H1 (cell line): ENCODE measurements at regions not wholly inside any gene's neighbourhood (a gene's known extent, or its start where the extent isn't known, plus 50 kb on each side); places are given as distances from the start of the nearest gene placed in this dataset.

Source experiments
- CTCF ChIA-PET: fragments of 300-600 bp; sonication (Branson Sonifier 250); formaldehyde crosslinking; loops from one replicate; lab custom pipeline; 2021; ENCODE audit not compliant: partially characterized antibody; lab: Charles Lee
- POLR2A ChIA-PET: fragments of 300-600 bp; sonication (Branson Sonifier 250); formaldehyde crosslinking; loops from one replicate; lab custom pipeline; 2021; ENCODE audit warnings: inconsistent platforms; ENCODE audit not compliant: partially characterized antibody; lab: Charles Lee
- DNase-seq, 2 experiments: peaks; one replicate each; pipeline versions ENCODE4 v3.0.0 to v3.0.0-alpha.2; 2010 to 2022; ENCODE audit warnings: low spot score in 2 of 2, low read depth in 1 of 2, mixed read lengths in 1 of 2
- FAIRE-seq: peaks from 2 replicates; lab custom pipeline; 2011; peaks lifted over from hg19 to GRCh38; lab: Jason Lieb, UNC
- H2AFZ ChIP-seq: 2 replicates; pipeline ENCODE4 v1.8.1; 2012; ENCODE audit warnings: low read length, inconsistent platforms
- H2AK5ac ChIP-seq: 2 replicates; pipeline ENCODE4 v1.6.1; 2013; ENCODE audit warnings: low read depth, low read length
- H2BK120ac ChIP-seq: replicated peaks from 2 replicates; pipeline ENCODE3; 2013; ENCODE audit warnings: low read depth, low read length, inconsistent platforms
- H2BK12ac ChIP-seq: 2 replicates; pipeline ENCODE4 v1.6.1; 2013; ENCODE audit warnings: low read depth, low read length
- H2BK15ac ChIP-seq: 2 replicates; pipeline ENCODE4 v1.6.1; 2013; ENCODE audit warnings: low read length
- H2BK20ac ChIP-seq: 2 replicates; pipeline ENCODE4 v1.6.1; 2013; ENCODE audit warnings: low read length
- H2BK5ac ChIP-seq: 2 replicates; pipeline ENCODE4 v1.6.1; 2013; ENCODE audit warnings: low read depth, low read length
- H3K14ac ChIP-seq: 2 replicates; pipeline ENCODE4 v1.6.1; 2013; ENCODE audit warnings: inconsistent platforms; ENCODE audit not compliant: insufficient read length
- H3K18ac ChIP-seq: 2 replicates; pipeline ENCODE4 v1.6.1; 2013; ENCODE audit warnings: low read length; ENCODE audit errors: extremely low read depth
- H3K23ac ChIP-seq: 2 replicates; pipeline ENCODE4 v1.6.1; 2013; ENCODE audit warnings: inconsistent platforms; ENCODE audit not compliant: insufficient read length
- H3K23me2 ChIP-seq: 2 replicates; pipeline ENCODE4 v1.6.1; 2013; ENCODE audit warnings: low read depth, low read length
- H3K27ac ChIP-seq: 2 replicates; pipeline ENCODE4 v1.6.1; 2011; ENCODE audit warnings: low read depth, low read length, inconsistent platforms
- H3K27me3 ChIP-seq, 4 experiments: replicated peaks in 1 of 4; 1 replicate in 1 of 4; 2 replicates in 3 of 4; pipeline versions ENCODE4 v1.6.1 to v1.8.1; 2011 to 2013; ENCODE audit warnings: low read length in 3 of 4, mild to moderate bottlenecking in 3 of 4, inconsistent platforms in 2 of 4, mixed read lengths in 2 of 4, moderate library complexity in 1 of 4; ENCODE audit not compliant: control insufficient read depth in 3 of 4, insufficient read depth in 3 of 4; ENCODE audit errors: extremely low read depth in 1 of 4
- H3K36me3 ChIP-seq, 4 experiments: 2 replicates each; pipeline versions ENCODE4 v1.6.1 to v1.8.1; 2011 to 2013; ENCODE audit warnings: mild to moderate bottlenecking in 4 of 4, low read length in 3 of 4, moderate library complexity in 2 of 4, control low read depth in 1 of 4, inconsistent platforms in 1 of 4; ENCODE audit not compliant: insufficient read depth in 4 of 4, control insufficient read depth in 2 of 4
- H3K4ac ChIP-seq: replicated peaks from 2 replicates; pipeline ENCODE3; 2013; ENCODE audit warnings: low read length, low read depth, mixed read lengths, inconsistent platforms; ENCODE audit not compliant: insufficient read length
- H3K4me1 ChIP-seq, 4 experiments: replicated peaks in 1 of 4; 1 replicate in 1 of 4; 2 replicates in 3 of 4; pipeline versions ENCODE4 v1.6.1 to v1.8.1; 2011 to 2013; ENCODE audit warnings: low read length in 3 of 4, inconsistent platforms in 2 of 4, mixed read lengths in 1 of 4; ENCODE audit not compliant: insufficient read depth in 4 of 4, control insufficient read depth in 3 of 4
- H3K4me2 ChIP-seq, 2 experiments: 2 replicates each; pipeline versions ENCODE4 v1.6.1 to v1.8.1; 2011 to 2013; ENCODE audit warnings: low read depth in 2 of 2, low read length in 2 of 2, control low read depth in 1 of 2, inconsistent platforms in 1 of 2, mild to moderate bottlenecking in 1 of 2; ENCODE audit not compliant: insufficient read depth in 1 of 2
- H3K4me3 ChIP-seq, 4 experiments: fragments of 200-600, 300-600 bp in 1 of 4; sonication (generic), shearing (Covaris generic), sonication (Bioruptor Twin) in 1 of 4; 2 replicates each; pipeline versions ENCODE4 v1.5.1 to v1.8.1; 2011 to 2016; ENCODE audit warnings: low read length in 4 of 4, low read depth in 3 of 4, control low read depth in 2 of 4, inconsistent platforms in 2 of 4, mild to moderate bottlenecking in 2 of 4, mixed read lengths in 1 of 4, moderate library complexity in 1 of 4; ENCODE audit not compliant: insufficient read depth in 2 of 4; ENCODE audit errors: extremely low read depth in 1 of 4
- H3K56ac ChIP-seq: replicated peaks from 2 replicates; pipeline ENCODE3; 2013; ENCODE audit warnings: low read depth, mild to moderate bottlenecking, mixed read lengths, low read length, inconsistent platforms; ENCODE audit not compliant: insufficient read length
- H3K79me1 ChIP-seq: 2 replicates; pipeline ENCODE4 v1.6.1; 2013; ENCODE audit warnings: low read depth, low read length, control low read depth
- H3K79me2 ChIP-seq, 2 experiments: 2 replicates each; pipeline versions ENCODE4 v1.6.1 to v1.8.1; 2012 to 2013; ENCODE audit warnings: low read length in 2 of 2, mild to moderate bottlenecking in 2 of 2, inconsistent platforms in 1 of 2; ENCODE audit not compliant: insufficient read depth in 2 of 2, control insufficient read depth in 1 of 2
- H3K9ac ChIP-seq, 4 experiments: replicated peaks in 1 of 4; 1 replicate in 1 of 4; 2 replicates in 3 of 4; pipeline versions ENCODE4 v1.6.1 to v1.8.1; 2011 to 2013; ENCODE audit warnings: low read depth in 3 of 4, low read length in 3 of 4, control low read depth in 2 of 4, mild to moderate bottlenecking in 2 of 4, moderate library complexity in 2 of 4, inconsistent platforms in 1 of 4; ENCODE audit errors: extremely low read depth in 1 of 4
- H3K9me3 ChIP-seq, 2 experiments: 2 replicates each; pipeline versions ENCODE4 v1.6.1 to v1.8.1; 2012 to 2013; ENCODE audit warnings: mild to moderate bottlenecking in 2 of 2, moderate library complexity in 2 of 2, control low read depth in 1 of 2, inconsistent platforms in 1 of 2, low read depth in 1 of 2, low read length in 1 of 2, mixed read lengths in 1 of 2; ENCODE audit not compliant: insufficient read depth in 2 of 2
- H4K20me1 ChIP-seq, 2 experiments: replicated peaks in 1 of 2; 2 replicates each; pipeline versions ENCODE3 to v1.8.1; 2011 to 2013; ENCODE audit warnings: inconsistent platforms in 2 of 2, low read length in 2 of 2, mild to moderate bottlenecking in 1 of 2; ENCODE audit not compliant: insufficient read depth in 2 of 2, control insufficient read depth in 1 of 2
- H4K5ac ChIP-seq: 2 replicates; pipeline ENCODE4 v1.6.1; 2013; ENCODE audit warnings: low read length, low read depth, mixed read lengths, inconsistent platforms; ENCODE audit not compliant: insufficient read length
- H4K8ac ChIP-seq: 2 replicates; pipeline ENCODE4 v1.8.0; 2013; ENCODE audit warnings: mild to moderate bottlenecking, moderate library complexity, low read length, inconsistent platforms; ENCODE audit not compliant: insufficient read depth; ENCODE audit errors: extremely low read depth
- H4K91ac ChIP-seq: replicated peaks from 2 replicates; pipeline ENCODE3; 2013; ENCODE audit warnings: low read length, mixed read lengths, inconsistent platforms; ENCODE audit not compliant: insufficient read length
- CHD2 ChIP-seq: IDR thresholded peaks from 2 replicates; pipeline ENCODE4 v1.6.1; 2012; ENCODE audit warnings: low read length, improper control_type of control experiment
- CTCF ChIP-seq, 3 experiments: IDR thresholded peaks; 1 replicate in 2 of 3; 2 replicates in 1 of 3; pipeline versions ENCODE4 v1.5.1 to v1.6.1; 2011; ENCODE audit warnings: low read length in 3 of 3, mild to moderate bottlenecking in 3 of 3, inconsistent platforms in 2 of 3, low read depth in 1 of 3, moderate library complexity in 1 of 3; ENCODE audit not compliant: insufficient read depth in 1 of 3; ENCODE audit errors: control extremely low read depth in 1 of 3
- EP300 ChIP-seq, 2 experiments: IDR thresholded peaks; 1 replicate in 1 of 2; 2 replicates in 1 of 2; pipeline ENCODE4 v1.6.1; 2011 to 2012; ENCODE audit warnings: low read depth in 2 of 2, low read length in 2 of 2, mild to moderate bottlenecking in 2 of 2, borderline replicate concordance in 1 of 2, inconsistent platforms in 1 of 2, moderate library complexity in 1 of 2
- FOSL1 ChIP-seq: IDR thresholded peaks from 2 replicates; pipeline ENCODE4 v1.6.1; 2011; ENCODE audit warnings: mild to moderate bottlenecking, low read depth, low read length, moderate library complexity; ENCODE audit not compliant: insufficient read depth
- MAFK ChIP-seq: IDR thresholded peaks from 2 replicates; pipeline ENCODE4 v1.6.1; 2012; ENCODE audit warnings: low read depth, mild to moderate bottlenecking, improper control_type of control experiment, low read length
- POLR2A ChIP-seq, 2 experiments: IDR thresholded peaks; 1 replicate in 1 of 2; 2 replicates in 1 of 2; pipeline ENCODE4 v1.6.1; 2011; ENCODE audit warnings: low read depth in 2 of 2, low read length in 2 of 2, mild to moderate bottlenecking in 2 of 2; ENCODE audit errors: control extremely low read depth in 1 of 2
- POLR2AphosphoS5 ChIP-seq: IDR thresholded peaks from 2 replicates; pipeline ENCODE4 v1.6.1; 2011; ENCODE audit warnings: low read depth, low read length
- RXRA ChIP-seq: IDR thresholded peaks from 2 replicates; pipeline ENCODE4 v1.6.1; 2011; ENCODE audit warnings: low read depth, mild to moderate bottlenecking, low read length, moderate library complexity; ENCODE audit not compliant: insufficient read depth
- SP1 ChIP-seq: IDR thresholded peaks from 2 replicates; pipeline ENCODE4 v1.6.1; 2011; ENCODE audit warnings: low read depth, low read length
- SP4 ChIP-seq: IDR thresholded peaks from 2 replicates; pipeline ENCODE4 v1.6.1; 2012; ENCODE audit warnings: low read length, inconsistent platforms
- TAF7 ChIP-seq: optimal IDR thresholded peaks from 2 replicates; pipeline ENCODE3; 2011; ENCODE audit warnings: low read depth, mild to moderate bottlenecking, inconsistent platforms, low read length, moderate library complexity, borderline replicate concordance
- YY1 ChIP-seq: IDR thresholded peaks from 2 replicates; pipeline ENCODE4 v1.6.1; 2011; ENCODE audit warnings: low read depth, mild to moderate bottlenecking, low read length
- WGBS, 2 experiments: shearing (Covaris generic) in 1 of 2; methylation state at CpG; one replicate each; pipeline versions ENCODE4 v1.1.6 to v1.1.7; 2013 to 2015; ENCODE audit warnings: low lambda C conversion rate in 2 of 2, mixed read lengths in 2 of 2, inconsistent platforms in 1 of 2, low coverage in 1 of 2, missing lambda C conversion rate in 1 of 2; ENCODE audit not compliant: insufficient replicate concordance in 2 of 2, insufficient coverage in 1 of 2, insufficient read length in 1 of 2; ENCODE audit errors: extremely low coverage in 1 of 2, missing lambda C conversion rate in 1 of 2; 5-methylcytosine and 5-hydroxymethylcytosine counted together

GRCh38 chr10:110360857-110361474, 56.2 kb upstream of the SMNDC1 start:
- CTCF ChIA-PET: interaction anchor here (1.0 to 1.8 kb wide), 6 partner anchors 11 to 186 kb away, joined by 3 to 9 read pairs (median 4); no protein-coding TSS in a partner anchor
- no peak for TF ChIP-seq POLR2AphosphoS5
- TF ChIP-seq SP1: no peak
- no peak for TF ChIP-seq CTCF (IDR thresholded peaks at IDR 0.05; ENCODE audit: control extremely low read depth in 1 of 3, insufficient read depth in 1 of 3, low read depth in 1 of 3, low read length in 3 of 3)
- no peak for TF ChIP-seq EP300 (IDR thresholded peaks at IDR 0.05; ENCODE audit: borderline replicate concordance in 1 of 2, low read depth in 2 of 2, low read length in 2 of 2)
- no peak for TF ChIP-seq MAFK
- TF ChIP-seq FOSL1: no peak
- no peak for TF ChIP-seq POLR2A (IDR thresholded peaks at IDR 0.05; ENCODE audit: control extremely low read depth in 1 of 2, low read depth in 2 of 2, low read length in 2 of 2)
- TF ChIP-seq SP4: no peak
- TF ChIP-seq YY1: no peak
- no peak for TF ChIP-seq TAF7
- TF ChIP-seq CHD2: no peak
- TF ChIP-seq RXRA: no peak

More at GRCh38 chr10:110360857-110361474, 56.2 kb upstream of the SMNDC1 start:
- Histone ChIP-seq H4K20me1 (no peaks in the 10 kb centered on the region), H3K23me2 (no peaks in the 10 kb centered on the region), H2BK5ac (no peak overlapping the region), H3K18ac (no peak overlapping the region), H4K8ac (no peak overlapping the region), H3K4me1 (peaks cover 0 to 6% (median 3%) of the 10 kb centered on the region in 4 experiments), H3K14ac (no peak overlapping the region), H2BK15ac (no peak overlapping the region; the same call in 1 of the 2 replicates), H3K79me1 (no peaks in the 10 kb centered on the region), H2BK120ac (no peak overlapping the region), H4K91ac (no peak overlapping the region), H3K23ac (no peak overlapping the region), H3K4me3 (no peak overlapping the region), H2BK12ac (no peak overlapping the region), H3K9ac (no peak overlapping the region), H3K56ac (no peak overlapping the region), H2BK20ac (no peak overlapping the region), H3K9me3 (no peaks in the 10 kb centered on the region), H2AFZ (no peak overlapping the region), H3K79me2 (no peaks in the 10 kb centered on the region), H3K27ac (no peak overlapping the region), H2AK5ac (no peak overlapping the region), H3K4ac (no peak overlapping the region), H3K4me2 (no peak overlapping the region), H4K5ac (no peak overlapping the region), H3K36me3 (no peaks in the 10 kb centered on the region), H3K27me3 (no peaks in the 10 kb centered on the region)
- POLR2A ChIA-PET: interaction anchor here (1.4 kb wide), 1 partner anchor 12 kb away, joined by 3 read pairs; no protein-coding TSS in a partner anchor
- 81% methylated on average over 5 of the region's 5 CpGs; no CpG with 5 or more reads in 1 of the 2 experiments for WGBS, 2 experiments
- DNase-seq: no peak
- FAIRE-seq: no peak
